ENCODE measurements at regions not wholly inside any gene's neighbourhood (a gene's known extent, or its start where the extent isn't known, plus 50 kb on each side); places are given as distances from the start of the nearest gene placed in this dataset.

GRCh38 chr10:62453274-62453673 is 79.1 kb downstream of the ZNF365 start:
- DNase-seq (ENCODE audit: low spot score): no peak

- peak; percentile 75 for DNase-seq (ENCODE audit: low spot score)
These were observed 80.7 kb downstream of the ZNF365 start for GRCh38 chr10:62454687-62455397.

- DNase-seq (ENCODE audit: low spot score): no peak
These were observed 82.5 kb downstream of the ZNF365 start for GRCh38 chr10:62456611-62457101.

- DNase-seq (ENCODE audit: low spot score): no peak
These were observed 83.0 kb downstream of the ZNF365 start for GRCh38 chr10:62457196-62457595.

- DNase-seq (ENCODE audit: low spot score): no peak
These were observed 83.4 kb downstream of the ZNF365 start for GRCh38 chr10:62457598-62457997.

- peak; percentile 32 for DNase-seq (ENCODE audit: low spot score)
These were observed 84.9 kb downstream of the ZNF365 start for GRCh38 chr10:62459072-62459471.

- no peak for DNase-seq (ENCODE audit: low spot score)
These were observed 85.3 kb downstream of the ZNF365 start for GRCh38 chr10:62459500-62459899.

- DNase-seq (ENCODE audit: low spot score): no peak
These were observed 86.2 kb downstream of the ZNF365 start for GRCh38 chr10:62460393-62460792.

- no peak for DNase-seq (ENCODE audit: low spot score)
These were observed 87.0 kb downstream of the ZNF365 start for GRCh38 chr10:62461120-62461519.

GRCh38 chr10:62462461-62462860 is 88.3 kb downstream of the ZNF365 start:
- DNase-seq (ENCODE audit: low spot score): no peak

- no peak for DNase-seq (ENCODE audit: low spot score)
These were observed 89.2 kb downstream of the ZNF365 start for GRCh38 chr10:62463364-62463763.

GRCh38 chr10:62464308-62464707 is 90.1 kb downstream of the ZNF365 start:
- DNase-seq (ENCODE audit: low spot score): no peak

- no peak for DNase-seq (ENCODE audit: low spot score)
These were observed 92.4 kb downstream of the ZNF365 start for GRCh38 chr10:62466590-62466989.

- DNase-seq (ENCODE audit: low spot score): no peak
These were observed 93.4 kb downstream of the ZNF365 start for GRCh38 chr10:62467527-62467926.

GRCh38 chr10:62471711-62472110 is 97.5 kb downstream of the ZNF365 start:
- DNase-seq (ENCODE audit: low spot score): no peak

- DNase-seq (ENCODE audit: low spot score): no peak
These were observed 99.1 kb downstream of the ZNF365 start for GRCh38 chr10:62473241-62473640.

GRCh38 chr10:62475551-62475950 is 101.4 kb downstream of the ZNF365 start:
- no peak for DNase-seq (ENCODE audit: low spot score)

GRCh38 chr10:62479523-62479922 is 105.4 kb downstream of the ZNF365 start:
- no peak for DNase-seq (ENCODE audit: low spot score)

GRCh38 chr10:62480196-62480595 is 106.0 kb downstream of the ZNF365 start:
- DNase-seq (ENCODE audit: low spot score): no peak

- DNase-seq (ENCODE audit: low spot score): no peak
These were observed 108.4 kb downstream of the ZNF365 start for GRCh38 chr10:62482581-62482980.

GRCh38 chr10:62491597-62491996 is 117.4 kb downstream of the ZNF365 start:
- no peak for DNase-seq (ENCODE audit: low spot score)

GRCh38 chr10:62492012-62492869 is 118.1 kb downstream of the ZNF365 start:
- DNase-seq (ENCODE audit: low spot score): peak; percentile 22

GRCh38 chr10:62492870-62493180 is 118.7 kb downstream of the ZNF365 start:
- no peak for DNase-seq (ENCODE audit: low spot score)

Measured in A172 (cell line).